Renal cortex interstitium (tissue), 11 donors: ENCODE measurements at regions not wholly inside any gene's neighbourhood (a gene's known extent, or its start where the extent isn't known, plus 50 kb on each side); places are given as distances from the start of the nearest gene placed in this dataset.

Source experiments
- DNase-seq, 11 donors: peaks; one replicate each; pipeline ENCODE4 v3.0.0-alpha.2; 2013; ENCODE audit warnings: low read depth in 9 of 11, low spot score in 4 of 11; ENCODE audit errors: extremely low read depth in 1 of 11

GRCh38 chr5:2291146-2291840 lies 408.6 kb upstream of the IRX4 start:
- no peak for DNase-seq

- DNase-seq = no peak
Measured at GRCh38 chr5:2289380-2289779, 406.7 kb upstream of the IRX4 start.

GRCh38 chr5:2288968-2289367 lies 406.2 kb upstream of the IRX4 start:
- DNase-seq = no peak

- no peak for DNase-seq
Measured at GRCh38 chr5:2288466-2288865, 405.7 kb upstream of the IRX4 start.

GRCh38 chr5:2286250-2286649 lies 403.5 kb upstream of the IRX4 start:
- DNase-seq = no peak

GRCh38 chr5:2284678-2285077 lies 402.0 kb upstream of the IRX4 start:
- DNase-seq = no peak

GRCh38 chr5:2283481-2284045 lies 400.8 kb upstream of the IRX4 start:
- DNase-seq = no peak

GRCh38 chr5:2282893-2283292 lies 400.2 kb upstream of the IRX4 start:
- no peak for DNase-seq

- DNase-seq = no peak
Measured at GRCh38 chr5:2282034-2282690, 399.4 kb upstream of the IRX4 start.

GRCh38 chr5:2281446-2281845 lies 398.7 kb upstream of the IRX4 start:
- DNase-seq = no peak

- no peak for DNase-seq
Measured at GRCh38 chr5:2280318-2280717, 397.6 kb upstream of the IRX4 start.

GRCh38 chr5:2278825-2279456 lies 396.2 kb upstream of the IRX4 start:
- no peak for DNase-seq

GRCh38 chr5:2277886-2278285 lies 395.2 kb upstream of the IRX4 start:
- DNase-seq = no peak

GRCh38 chr5:2276101-2276500 lies 393.4 kb upstream of the IRX4 start:
- no peak for DNase-seq

GRCh38 chr5:2272755-2273154 lies 390.0 kb upstream of the IRX4 start:
- DNase-seq = no peak

- DNase-seq = no peak
Measured at GRCh38 chr5:2272039-2272438, 389.3 kb upstream of the IRX4 start.

GRCh38 chr5:2271316-2271715 lies 388.6 kb upstream of the IRX4 start:
- no peak for DNase-seq

- no peak for DNase-seq
Measured at GRCh38 chr5:2270467-2270866, 387.7 kb upstream of the IRX4 start.

- no peak for DNase-seq
Measured at GRCh38 chr5:2269656-2270055, 386.9 kb upstream of the IRX4 start.

- DNase-seq = no peak
Measured at GRCh38 chr5:2267991-2268390, 385.3 kb upstream of the IRX4 start.
